IMR-90 (cell line): ENCODE measurements at regions not wholly inside any gene's neighbourhood (a gene's known extent, or its start where the extent isn't known, plus 50 kb on each side); places are given as distances from the start of the nearest gene placed in this dataset.

Source experiments
- ATAC-seq: fragments of 200-7000 bp; cut with Tn5 transposase; 2 replicates; pipeline ENCODE4 v1.9.1; 2020; ENCODE audit warnings: low read depth, mild to moderate bottlenecking, moderate library complexity
- BruUV-seq: library from RNA; stranded (reverse); fragments of 400-500 nt; replicated peaks from 2 replicates; lab custom pipeline; 2021; lab: Mats Ljungman, UMichigan
- CTCF ChIA-PET: fragments of 300-600 bp; formaldehyde crosslinking; extraction: SDS; loops from one replicate; lab custom pipeline; 2021; ENCODE audit warnings: antibody characterized with exemption; lab: Yijun Ruan, JAX
- POLR2A ChIA-PET: fragments of 300-600 bp; sonication (Branson Sonifier 250); formaldehyde crosslinking; loops from one replicate; lab custom pipeline; 2022; ENCODE audit warnings: antibody characterized with exemption; ENCODE audit not compliant: unreplicated experiment; lab: Charles Lee
- DNase-seq: peaks from one replicate; pipeline ENCODE4 v3.0.0; 2013
- H2AFZ ChIP-seq: replicated peaks from 2 replicates; pipeline ENCODE3; 2013; ENCODE audit warnings: low read length, mild to moderate bottlenecking; ENCODE audit not compliant: poor library complexity
- H2AK5ac ChIP-seq: 2 replicates; pipeline ENCODE4 v1.6.1; 2013; ENCODE audit warnings: low read depth, low read length, inconsistent platforms
- H2AK9ac ChIP-seq: replicated peaks from 2 replicates; pipeline ENCODE3; 2013; ENCODE audit warnings: mild to moderate bottlenecking, low read depth, low read length, moderate library complexity; ENCODE audit not compliant: poor library complexity
- H2BK120ac ChIP-seq: 2 replicates; pipeline ENCODE4 v1.6.1; 2013; ENCODE audit warnings: low read depth, low read length, inconsistent platforms
- H2BK15ac ChIP-seq: 3 replicates; pipeline ENCODE4 v1.6.1; 2013; ENCODE audit warnings: low read depth, low read length, inconsistent platforms
- H2BK20ac ChIP-seq: 2 replicates; pipeline ENCODE4 v1.6.1; 2013; ENCODE audit warnings: low read depth, mild to moderate bottlenecking, inconsistent platforms, low read length, moderate library complexity
- H2BK5ac ChIP-seq: 2 replicates; pipeline ENCODE4 v1.6.1; 2013; ENCODE audit warnings: mild to moderate bottlenecking, low read depth, low read length, inconsistent platforms; ENCODE audit not compliant: poor library complexity, severe bottlenecking
- H3K14ac ChIP-seq: replicated peaks from 2 replicates; pipeline ENCODE4 v1.6.1; 2013; ENCODE audit warnings: low read depth, low read length, inconsistent platforms
- H3K18ac ChIP-seq: 2 replicates; pipeline ENCODE4 v1.6.1; 2013; ENCODE audit warnings: low read depth, low read length, control low read depth
- H3K23ac ChIP-seq: 2 replicates; pipeline ENCODE4 v1.6.1; 2013; ENCODE audit warnings: low read depth, low read length, inconsistent platforms
- H3K27ac ChIP-seq: 2 replicates; pipeline ENCODE4 v1.5.1; 2013; ENCODE audit warnings: mild to moderate bottlenecking, control low read depth, low read length; ENCODE audit not compliant: insufficient read depth
- H3K27me3 ChIP-seq: 2 replicates; pipeline ENCODE4 v1.6.1; 2013; ENCODE audit warnings: low read length; ENCODE audit not compliant: control insufficient read depth, insufficient read depth
- H3K36me3 ChIP-seq: 2 replicates; pipeline ENCODE4 v1.6.1; 2013; ENCODE audit warnings: low read length, mixed read lengths; ENCODE audit not compliant: control insufficient read depth, insufficient read depth
- H3K4ac ChIP-seq: 2 replicates; pipeline ENCODE4 v1.6.1; 2013; ENCODE audit warnings: low read depth, low read length, inconsistent platforms
- H3K4me1 ChIP-seq: 2 replicates; pipeline ENCODE4 v1.6.1; 2013; ENCODE audit warnings: low read length, mixed read lengths; ENCODE audit not compliant: control insufficient read depth, insufficient read depth
- H3K4me2 ChIP-seq: 2 replicates; pipeline ENCODE4 v1.6.1; 2013; ENCODE audit warnings: low read depth, mild to moderate bottlenecking, control low read depth, low read length, moderate library complexity
- H3K4me3 ChIP-seq: 2 replicates; pipeline ENCODE4 v1.5.1; 2013; ENCODE audit warnings: low read depth, mild to moderate bottlenecking, control low read depth, low read length, moderate library complexity; ENCODE audit not compliant: insufficient read depth
- H3K56ac ChIP-seq: 2 replicates; pipeline ENCODE4 v1.6.1; 2013; ENCODE audit warnings: low read length, inconsistent platforms; ENCODE audit not compliant: insufficient read depth; ENCODE audit errors: extremely low read depth
- H3K79me1 ChIP-seq, 2 experiments: 2 replicates each; pipeline ENCODE4 v1.6.1; 2013; ENCODE audit warnings: low read length in 2 of 2, inconsistent platforms in 1 of 2, low read depth in 1 of 2
- H3K9ac ChIP-seq: 2 replicates; pipeline ENCODE4 v1.6.1; 2013; ENCODE audit warnings: low read depth, low read length, control low read depth
- H3K9me1 ChIP-seq: 2 replicates; pipeline ENCODE4 v1.6.1; 2013; ENCODE audit warnings: low read length, inconsistent platforms; ENCODE audit not compliant: insufficient read depth
- H3K9me3 ChIP-seq: 2 replicates; pipeline ENCODE4 v1.6.1; 2013; ENCODE audit warnings: low read length; ENCODE audit not compliant: control insufficient read depth, insufficient read depth
- H4K20me1 ChIP-seq: 2 replicates; pipeline ENCODE4 v1.6.1; 2013; ENCODE audit warnings: low read length, inconsistent platforms; ENCODE audit not compliant: insufficient read depth
- H4K5ac ChIP-seq: 2 replicates; pipeline ENCODE4 v1.6.1; 2013; ENCODE audit warnings: mild to moderate bottlenecking, low read depth, low read length, control low read depth
- H4K8ac ChIP-seq, 2 experiments: 2 replicates each; pipeline ENCODE4 v1.6.1; 2013; ENCODE audit warnings: low read depth in 2 of 2, low read length in 2 of 2, control low read depth in 1 of 2, inconsistent platforms in 1 of 2
- H4K91ac ChIP-seq: 2 replicates; pipeline ENCODE4 v1.6.1; 2013; ENCODE audit warnings: low read depth, low read length, inconsistent platforms; ENCODE audit not compliant: insufficient read depth
- BHLHE40 ChIP-seq: fragments of 150-350 bp; IDR thresholded peaks from 2 replicates; pipeline ENCODE4 v1.6.1; 2016; ENCODE audit warnings: mild to moderate bottlenecking, low read depth, low read length
- CEBPB ChIP-seq: IDR thresholded peaks from 2 replicates; pipeline ENCODE4 v1.6.1; 2012; ENCODE audit warnings: low read depth, low read length, improper control_type of control experiment
- CHD1 ChIP-seq: IDR thresholded peaks from 2 replicates; pipeline ENCODE4 v1.6.1; 2012; ENCODE audit warnings: low read depth, low read length, improper control_type of control experiment
- FOS ChIP-seq: fragments of 150-350 bp; IDR thresholded peaks from 2 replicates; pipeline ENCODE4 v1.6.1; 2016; ENCODE audit warnings: low read depth, low read length
- MAFK ChIP-seq: IDR thresholded peaks from 2 replicates; pipeline ENCODE4 v1.6.1; 2012; ENCODE audit warnings: low read depth, low read length, improper control_type of control experiment
- MXI1 ChIP-seq: IDR thresholded peaks from 2 replicates; pipeline ENCODE4 v1.6.1; 2012; ENCODE audit warnings: low read depth, mild to moderate bottlenecking, low read length, moderate library complexity, borderline replicate concordance
- NFE2L2 ChIP-seq: fragments of 150-350 bp; IDR thresholded peaks from 2 replicates; pipeline ENCODE4 v1.6.1; 2016; ENCODE audit warnings: low read depth, mild to moderate bottlenecking, low read length
- RAD21 ChIP-seq: IDR thresholded peaks from 2 replicates; pipeline ENCODE4 v1.6.1; 2012; ENCODE audit warnings: low read length, improper control_type of control experiment
- RCOR1 ChIP-seq: IDR thresholded peaks from 2 replicates; pipeline ENCODE4 v1.6.1; 2012; ENCODE audit warnings: mild to moderate bottlenecking, low read length, improper control_type of control experiment; ENCODE audit not compliant: insufficient replicate concordance
- RFX5 ChIP-seq: IDR thresholded peaks from 2 replicates; pipeline ENCODE4 v1.8.0; 2012; ENCODE audit warnings: low read depth, mild to moderate bottlenecking, low read length, moderate library complexity
- WGBS, 2 experiments: methylation state at CpG; one replicate each; pipeline versions ENCODE4 v1.1.5 to v1.1.7; 2013; ENCODE audit warnings: missing lambda C conversion rate in 2 of 2; ENCODE audit not compliant: insufficient read length in 1 of 2; ENCODE audit errors: extremely low coverage in 2 of 2; 5-methylcytosine and 5-hydroxymethylcytosine counted together
- dilution Hi-C: fragments of 300-500 bp; cut with HindIII; formaldehyde crosslinking; loops from one replicate; pipeline ENCODE4 v1.14.3; 2018; ENCODE audit warnings: low sequenced_read_pairs; ENCODE audit not compliant: unreplicated experiment
- in situ Hi-C: fragments of 300-500 bp; cut with MboI; formaldehyde crosslinking; loops from 3 replicates; pipeline ENCODE4 v1.14.3; 2019; ENCODE audit warnings: low sequenced_read_pairs, inconsistent platforms, mixed read lengths
- intact Hi-C: fragments of 100-400 bp; cut with micrococcal nuclease; formaldehyde crosslinking; loops from 2 replicates; pipeline ENCODE4 v1.10.0; 2022
- TF ChIP-seq, protein P1 (sequence below): conservative IDR thresholded peaks from 2 replicates; pipeline ENCODE4 v1.5.1; 2012; ENCODE audit warnings: mild to moderate bottlenecking, low read depth, low read length, improper control_type of control experiment
- TF ChIP-seq, protein P2 (sequence below): fragments of 150-350 bp; IDR thresholded peaks from 2 replicates; pipeline ENCODE4 v1.6.1; 2016; ENCODE audit warnings: low read depth, mild to moderate bottlenecking, low read length, moderate library complexity, borderline replicate concordance

DNA sequence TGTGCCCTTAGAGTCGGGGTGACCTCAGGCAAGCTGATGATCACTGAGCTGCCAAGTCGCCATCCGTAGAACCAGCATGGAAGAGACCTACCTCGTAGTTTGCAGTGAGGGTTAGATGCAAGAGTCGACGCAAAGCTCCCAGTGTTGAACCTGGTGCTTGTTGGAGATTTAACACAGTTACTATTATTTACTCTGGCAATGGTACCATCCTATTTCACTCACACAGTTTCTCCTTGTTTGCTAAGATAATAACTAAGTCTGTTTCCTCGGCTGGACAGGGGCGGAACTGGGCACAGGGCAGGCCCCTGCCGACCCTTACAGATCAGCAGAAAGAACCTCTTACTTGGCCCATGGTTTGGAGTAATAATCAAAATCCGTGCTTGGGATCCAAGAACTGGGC lies 85.5 kb downstream of the ACAA2 start:
- TF ChIP-seq RCOR1 (no peak), FOS (no peak), RAD21 (no peak), NFE2L2 (no peak), MXI1 (no peak), BHLHE40 (no peak), RFX5 (no peak), CEBPB (no peak), CHD1 (no peak), MAFK (no peak)
- TF ChIP-seq, protein P1, sequence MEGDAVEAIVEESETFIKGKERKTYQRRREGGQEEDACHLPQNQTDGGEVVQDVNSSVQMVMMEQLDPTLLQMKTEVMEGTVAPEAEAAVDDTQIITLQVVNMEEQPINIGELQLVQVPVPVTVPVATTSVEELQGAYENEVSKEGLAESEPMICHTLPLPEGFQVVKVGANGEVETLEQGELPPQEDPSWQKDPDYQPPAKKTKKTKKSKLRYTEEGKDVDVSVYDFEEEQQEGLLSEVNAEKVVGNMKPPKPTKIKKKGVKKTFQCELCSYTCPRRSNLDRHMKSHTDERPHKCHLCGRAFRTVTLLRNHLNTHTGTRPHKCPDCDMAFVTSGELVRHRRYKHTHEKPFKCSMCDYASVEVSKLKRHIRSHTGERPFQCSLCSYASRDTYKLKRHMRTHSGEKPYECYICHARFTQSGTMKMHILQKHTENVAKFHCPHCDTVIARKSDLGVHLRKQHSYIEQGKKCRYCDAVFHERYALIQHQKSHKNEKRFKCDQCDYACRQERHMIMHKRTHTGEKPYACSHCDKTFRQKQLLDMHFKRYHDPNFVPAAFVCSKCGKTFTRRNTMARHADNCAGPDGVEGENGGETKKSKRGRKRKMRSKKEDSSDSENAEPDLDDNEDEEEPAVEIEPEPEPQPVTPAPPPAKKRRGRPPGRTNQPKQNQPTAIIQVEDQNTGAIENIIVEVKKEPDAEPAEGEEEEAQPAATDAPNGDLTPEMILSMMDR, result no peak
- TF ChIP-seq, protein P2, sequence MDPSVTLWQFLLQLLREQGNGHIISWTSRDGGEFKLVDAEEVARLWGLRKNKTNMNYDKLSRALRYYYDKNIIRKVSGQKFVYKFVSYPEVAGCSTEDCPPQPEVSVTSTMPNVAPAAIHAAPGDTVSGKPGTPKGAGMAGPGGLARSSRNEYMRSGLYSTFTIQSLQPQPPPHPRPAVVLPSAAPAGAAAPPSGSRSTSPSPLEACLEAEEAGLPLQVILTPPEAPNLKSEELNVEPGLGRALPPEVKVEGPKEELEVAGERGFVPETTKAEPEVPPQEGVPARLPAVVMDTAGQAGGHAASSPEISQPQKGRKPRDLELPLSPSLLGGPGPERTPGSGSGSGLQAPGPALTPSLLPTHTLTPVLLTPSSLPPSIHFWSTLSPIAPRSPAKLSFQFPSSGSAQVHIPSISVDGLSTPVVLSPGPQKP, result no peak
- Histone ChIP-seq H2BK120ac (no peak overlapping the region), H3K14ac (no peak overlapping the region), H3K9ac (no peak overlapping the region), H2BK5ac (no peak overlapping the region), H4K20me1 (no peaks in the 10 kb centered on the region), H2AK9ac (no peak overlapping the region), H3K4ac (peak overlapping the region; percentile 70), H2BK15ac (no peak overlapping the region; the same call in 2 of the 3 replicates), H3K23ac (no peak overlapping the region), H2AFZ (no peak overlapping the region), H3K9me1 (0 out of 2 replicates have a peak, but pooled peaks cover 3% of the 10 kb centered on the region), H4K5ac (no peak overlapping the region), H3K4me2 (no peak overlapping the region), H4K8ac (no peak overlapping the region), H2BK20ac (no peak overlapping the region), H3K79me1 (no peaks in the 10 kb centered on the region), H3K9me3 (no peaks in the 10 kb centered on the region), H2AK5ac (peak overlapping the region; percentile 10; the same call in 1 of the 2 replicates), H3K36me3 (no peaks in the 10 kb centered on the region), H3K56ac (no peak overlapping the region), H3K4me3 (no peak overlapping the region), H3K4me1 (peaks cover 19% of the 10 kb centered on the region), H4K91ac (no peak overlapping the region), H3K18ac (no peak overlapping the region), H3K27me3 (peaks cover 5% of the 10 kb centered on the region), H3K27ac (no peak overlapping the region)
- ChIA-PET CTCF (no interaction called here), POLR2A (interaction anchor here (0.5 kb wide), 1 partner anchor 702 kb away, joined by 3 read pairs; no protein-coding TSS in a partner anchor)
- DNase-seq, result no peak
- WGBS, 2 experiments, result 90% methylated on average over 2 of the region's 10 CpGs; no CpG with 5 or more reads in 1 of the 2 experiments
- intact Hi-C loops (loop anchor here (5.0 kb wide), 1 partner anchor 36 kb away; no protein-coding TSS in a partner anchor), dilution Hi-C loops (no loop called here), in situ Hi-C loops (no loop called here)
- no TSS peak for BruUV-seq
- no peak for ATAC-seq
